Stimulated activated CD8-positive, alpha-beta memory T cell treated with anti-CD3 and anti-CD28 coated beads, Interleukin-2, amount 100 ng/mL, for 48 hours (primary cell): ENCODE measurements at regions not wholly inside any gene's neighbourhood (a gene's known extent, or its start where the extent isn't known, plus 50 kb on each side); places are given as distances from the start of the nearest gene placed in this dataset.

Source experiments
- DNase-seq, 2 donors: peaks; one replicate each; pipeline ENCODE4 v3.0.0-alpha.2; 2020; ENCODE audit warnings: low read depth in 2 of 2

- no peak for DNase-seq
These were observed 208.2 kb downstream of the UBE2E3 start for GRCh38 chr2:181188605-181189004.

DNA sequence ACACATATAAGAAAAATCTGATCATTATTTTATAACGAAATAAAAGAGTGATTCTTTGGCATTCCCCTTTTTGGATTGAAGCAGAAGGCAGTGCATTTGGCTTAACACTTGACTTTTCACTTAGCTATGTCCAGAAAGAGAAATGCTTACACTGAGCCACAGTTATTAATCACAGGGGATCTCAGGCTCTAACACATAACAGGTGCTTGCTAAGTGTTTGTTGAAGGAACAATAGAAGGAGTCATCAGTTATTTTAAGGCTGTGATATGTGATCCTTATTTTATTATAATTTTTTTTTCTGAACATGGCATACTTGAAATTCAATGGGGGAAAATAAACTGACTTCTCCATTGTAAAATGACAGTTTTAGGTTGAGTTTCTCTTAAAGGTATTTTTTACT lies 209.5 kb downstream of the UBE2E3 start:
- DNase-seq: no peak

DNA sequence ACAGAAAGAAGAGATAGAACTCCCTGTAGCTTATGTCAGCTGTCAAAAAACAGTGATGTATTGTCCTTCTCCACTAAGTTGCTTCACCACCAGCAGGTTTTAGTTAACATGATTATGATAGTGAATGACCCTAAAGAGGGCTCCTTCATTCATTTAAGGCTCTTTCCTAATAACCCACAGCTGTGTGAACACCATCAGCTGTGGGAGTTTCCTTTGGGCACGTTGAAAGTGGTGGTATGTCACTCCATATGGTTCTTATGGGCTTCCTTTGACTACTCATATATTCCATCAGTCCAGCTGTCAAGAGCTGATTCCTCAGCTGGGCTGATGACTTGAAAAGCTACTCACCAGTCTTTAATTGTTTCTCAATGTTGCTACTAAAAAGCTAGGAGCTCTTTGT lies 210.3 kb downstream of the UBE2E3 start:
- no peak for DNase-seq

GRCh38 chr2:181193550-181193949 lies 213.1 kb downstream of the UBE2E3 start:
- DNase-seq: no peak

GRCh38 chr2:181196401-181196800 lies 216.0 kb downstream of the UBE2E3 start:
- no peak for DNase-seq

DNA sequence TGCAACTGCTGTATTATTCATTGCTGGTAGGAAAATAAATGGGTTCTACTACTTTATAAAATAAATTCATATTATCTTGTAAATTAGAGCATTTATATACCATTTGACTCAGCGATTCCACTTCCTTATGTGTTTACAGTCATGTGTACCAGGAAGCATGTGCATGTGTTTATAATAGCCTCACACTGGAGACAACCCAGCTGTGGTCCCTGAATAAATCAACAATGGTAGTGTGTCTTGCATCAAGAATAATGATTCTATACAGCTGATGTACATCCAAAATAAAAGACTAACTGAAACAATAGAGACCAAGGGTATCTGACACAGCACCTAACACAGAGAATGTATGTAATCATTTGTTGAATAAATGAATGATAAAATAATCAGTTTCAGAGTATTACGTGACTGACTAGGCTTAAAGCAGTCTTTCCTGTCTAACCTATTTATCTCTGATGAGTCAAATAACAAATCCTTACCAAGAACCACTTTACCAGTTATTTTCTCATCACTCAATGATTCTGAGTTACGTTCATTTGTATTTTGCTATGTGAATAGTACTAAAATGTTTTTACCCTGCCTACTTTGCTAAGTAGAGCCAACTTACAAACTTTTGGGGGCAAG lies 216.8 kb downstream of the UBE2E3 start:
- no peak for DNase-seq

GRCh38 chr2:181198183-181198864 lies 217.9 kb downstream of the UBE2E3 start:
- no peak for DNase-seq

- no peak for DNase-seq
These were observed 223.0 kb downstream of the UBE2E3 start for GRCh38 chr2:181203412-181203811.

DNA sequence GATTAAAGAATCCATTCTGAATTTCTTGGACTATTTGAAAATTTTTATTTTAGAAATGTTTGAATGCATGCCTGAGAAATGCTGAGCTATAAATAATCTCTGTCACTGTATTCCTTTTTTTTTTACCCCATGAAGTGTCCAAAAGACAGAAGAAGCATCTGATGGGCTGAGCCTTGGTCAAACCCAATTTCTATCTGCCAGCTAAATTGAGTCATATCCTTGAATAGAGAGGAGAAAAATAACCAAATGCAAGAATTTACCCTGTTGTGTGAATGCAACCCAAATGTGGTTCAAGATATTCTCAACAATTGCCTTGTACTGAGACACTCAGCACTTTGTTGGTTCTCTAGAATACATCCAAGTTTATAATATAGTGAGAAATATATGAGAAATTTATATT lies 223.5 kb downstream of the UBE2E3 start:
- DNase-seq: no peak

GRCh38 chr2:181218401-181218821 lies 238.0 kb downstream of the UBE2E3 start:
- no peak for DNase-seq

DNA sequence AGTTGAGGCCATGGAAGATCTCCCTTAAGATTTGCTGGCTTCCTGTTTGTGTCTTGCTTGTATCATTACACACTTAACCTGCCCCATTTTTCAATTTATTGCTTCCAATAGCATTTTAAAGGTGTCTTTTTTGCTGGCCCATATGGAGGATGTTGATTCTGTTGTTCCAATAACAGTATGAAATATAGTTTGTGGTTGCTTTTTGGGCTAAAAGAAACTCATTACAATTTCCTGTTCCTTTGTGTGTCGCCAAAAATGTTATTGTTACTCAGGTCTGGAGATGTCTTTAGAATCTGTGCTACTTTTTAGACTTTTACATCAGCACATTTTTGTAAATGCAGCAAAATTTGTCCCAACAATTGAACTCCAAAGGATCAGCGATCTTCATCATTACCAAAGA lies 234.0 kb upstream of the ITGA4 start:
- DNase-seq: no peak

GRCh38 chr2:181224866-181225265 lies 232.3 kb upstream of the ITGA4 start:
- no peak for DNase-seq

GRCh38 chr2:181228661-181229060 lies 228.5 kb upstream of the ITGA4 start:
- no peak for DNase-seq

- DNase-seq: no peak
These were observed 226.0 kb upstream of the ITGA4 start for GRCh38 chr2:181231151-181231550.

DNA sequence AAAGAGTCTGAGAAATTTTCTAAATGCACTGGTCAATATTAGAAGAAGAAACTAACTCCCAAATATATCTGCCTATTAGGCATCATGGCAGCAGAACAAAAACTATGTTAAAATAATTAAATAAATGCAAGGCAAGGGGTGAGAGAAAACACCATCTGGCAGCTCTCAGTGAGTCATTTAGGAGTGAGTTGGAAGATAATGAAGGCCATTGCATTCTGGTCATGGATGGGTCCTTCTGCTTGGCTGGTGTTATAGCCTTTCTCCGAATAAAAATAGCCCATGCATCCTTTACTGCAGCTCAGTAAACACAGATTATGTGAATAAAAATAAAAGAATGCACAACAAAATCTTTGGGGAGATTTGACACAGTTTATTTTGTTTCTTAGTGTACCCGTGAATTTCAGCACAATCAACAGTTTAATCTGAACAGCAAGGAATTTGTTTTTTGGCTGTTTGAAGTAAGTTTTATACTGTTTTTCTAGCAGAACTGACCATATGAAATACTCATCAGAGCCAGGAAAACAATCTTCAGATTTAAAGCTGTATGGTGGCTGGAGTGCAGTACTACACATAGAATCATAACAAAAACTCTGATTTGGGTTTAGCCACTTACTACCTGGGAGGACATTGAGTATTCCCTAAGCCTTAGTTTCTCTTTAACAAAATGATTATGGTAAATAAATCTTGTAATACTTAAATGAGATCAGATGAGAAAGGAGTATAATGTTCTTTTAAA lies 225.1 kb upstream of the ITGA4 start:
- no peak for DNase-seq

- DNase-seq: no peak
These were observed 222.7 kb upstream of the ITGA4 start for GRCh38 chr2:181234487-181234891.

DNA sequence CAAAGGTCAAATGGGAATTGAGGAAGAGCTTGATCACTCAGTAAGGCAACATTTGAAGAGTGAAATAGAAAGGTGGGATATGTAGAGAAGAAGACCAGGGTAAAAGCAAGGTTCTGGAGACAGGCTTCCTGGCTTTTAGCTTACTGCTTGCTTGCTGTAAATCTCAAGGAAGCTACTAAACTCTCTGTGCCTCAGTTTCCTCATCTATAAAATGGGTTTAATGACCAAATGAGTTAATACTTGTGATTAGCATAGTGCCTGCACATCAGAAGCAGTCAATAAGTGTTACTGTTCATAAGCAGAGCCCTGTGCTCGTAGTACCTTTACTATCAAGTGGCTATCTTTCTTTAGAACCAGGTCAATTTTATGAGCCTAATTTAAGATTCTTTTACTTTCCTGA lies 222.2 kb upstream of the ITGA4 start:
- DNase-seq: no peak

DNA sequence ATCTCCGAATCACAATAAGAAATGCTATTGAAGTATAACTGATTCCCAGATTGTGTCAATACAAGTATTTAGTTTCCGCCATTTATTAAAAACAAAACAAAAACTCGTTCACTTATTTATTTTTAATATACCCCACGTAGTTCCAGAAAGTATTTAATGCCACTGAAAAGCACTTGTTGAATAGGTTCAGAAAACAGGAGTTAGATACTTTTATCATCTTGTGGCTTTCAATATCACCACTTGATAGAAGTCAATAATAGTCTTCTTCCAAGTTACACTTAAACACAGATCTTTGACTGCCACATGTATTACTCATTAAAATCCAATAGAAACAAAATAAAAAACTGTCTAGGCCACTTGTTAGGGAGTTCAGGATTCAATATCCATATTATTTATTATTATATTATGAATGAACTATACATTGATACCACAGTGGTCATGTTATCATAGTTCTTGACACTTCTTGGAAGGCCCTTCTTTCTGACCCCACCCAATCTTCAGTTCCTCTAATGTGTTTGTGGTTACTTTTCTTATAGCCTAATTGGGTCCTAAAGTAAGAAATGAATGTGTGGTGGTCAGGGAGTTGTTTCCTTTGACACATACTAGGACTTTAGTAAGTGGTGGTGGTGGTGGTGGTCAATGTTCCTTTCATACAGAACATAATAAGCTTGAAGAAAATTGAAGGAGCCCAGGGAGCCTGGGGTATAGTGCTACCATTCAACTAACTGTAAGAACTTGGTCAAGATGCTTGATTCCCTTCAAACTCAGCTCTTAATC lies 221.3 kb upstream of the ITGA4 start:
- no peak for DNase-seq

GRCh38 chr2:181239201-181239799 lies 217.9 kb upstream of the ITGA4 start:
- no peak for DNase-seq

- no peak for DNase-seq
These were observed 216.3 kb upstream of the ITGA4 start for GRCh38 chr2:181240844-181241243.

DNA sequence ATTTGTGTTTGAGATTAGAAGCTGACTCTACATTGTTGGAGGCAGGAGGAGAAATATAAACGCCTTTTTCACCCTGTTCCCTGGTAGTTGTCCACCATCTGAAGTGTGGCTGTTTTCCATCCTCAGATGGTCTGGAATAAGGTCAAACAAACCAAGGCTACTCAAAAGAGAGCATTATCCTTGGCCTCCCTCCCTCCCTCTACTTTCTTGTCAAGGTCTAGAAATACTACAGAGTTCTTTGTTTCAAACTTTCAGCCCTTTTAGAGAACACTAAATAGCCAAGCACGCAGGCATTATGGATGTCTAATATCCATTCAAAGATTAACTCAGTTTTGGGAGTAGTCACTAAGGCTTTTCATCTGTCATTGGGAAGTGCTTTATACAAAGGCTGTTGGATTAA lies 215.8 kb upstream of the ITGA4 start:
- DNase-seq: no peak

DNA sequence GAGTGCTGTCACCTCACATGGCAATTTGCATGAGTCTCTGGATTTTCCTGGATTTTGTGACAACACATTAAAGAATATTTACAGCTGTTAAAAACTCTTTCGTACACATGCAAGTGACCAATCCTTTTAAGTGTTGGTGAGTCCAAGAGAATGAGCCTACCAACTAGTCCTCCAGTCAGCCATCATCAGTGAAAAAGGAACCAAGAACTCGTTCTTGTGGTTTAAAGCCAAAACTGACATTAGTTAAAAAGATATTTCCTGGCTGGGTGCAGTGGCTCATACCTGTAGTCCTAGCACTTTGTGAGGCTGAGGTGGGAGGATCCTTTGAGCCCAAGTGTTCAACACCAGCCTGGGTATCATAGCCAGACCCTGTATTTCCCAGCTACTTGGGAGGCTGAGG lies 215.4 kb upstream of the ITGA4 start:
- no peak for DNase-seq
